ENCODE measurements at regions not wholly inside any gene's neighbourhood (a gene's known extent, or its start where the extent isn't known, plus 50 kb on each side); places are given as distances from the start of the nearest gene placed in this dataset.
"Not testable (repeated sequence)": the region's sequence is repeated elsewhere in the genome, so short reads cannot be mapped to it uniquely, and the experiment has no call there.

DNA sequence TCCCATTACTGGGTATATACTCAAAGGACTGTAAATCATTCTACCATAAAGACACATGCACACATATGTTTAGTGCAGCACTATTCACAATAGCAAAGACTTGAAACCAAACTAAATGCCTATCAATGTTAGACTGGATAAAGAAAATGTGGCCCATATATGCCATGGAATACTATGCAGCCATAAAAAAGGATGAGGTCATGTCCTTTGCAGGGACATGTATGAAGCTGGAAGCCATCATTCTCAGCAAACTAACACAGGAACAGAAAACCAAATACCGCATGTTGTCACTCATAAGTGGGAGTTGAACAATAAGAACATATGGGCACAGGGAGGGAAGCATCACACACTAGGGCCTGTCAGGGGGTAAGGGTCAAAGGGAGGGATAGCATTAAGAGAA, 1172.4 kb upstream of the ADGRB3 start:
- not testable (repeated sequence) for DNase-seq

DNA sequence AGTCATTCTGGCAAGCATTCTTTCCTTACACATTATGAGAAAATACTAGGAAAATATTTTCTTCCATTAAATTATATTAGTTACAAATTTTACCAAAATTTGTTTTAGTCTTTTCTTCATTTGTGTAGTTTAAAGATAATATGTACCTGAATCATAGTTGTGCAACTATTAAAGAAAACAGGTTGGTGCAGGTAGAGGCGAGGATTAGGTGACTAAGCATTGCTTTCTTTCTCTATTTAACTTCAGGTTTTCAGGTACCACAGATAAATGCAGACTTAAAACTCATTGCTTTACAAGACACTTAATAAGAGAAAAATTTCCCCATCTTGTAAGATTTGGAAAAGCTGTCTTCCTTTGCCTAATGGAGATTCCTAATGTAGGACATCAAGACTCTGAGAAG, 1175.5 kb upstream of the ADGRB3 start:
- DNase-seq: no peak

DNA sequence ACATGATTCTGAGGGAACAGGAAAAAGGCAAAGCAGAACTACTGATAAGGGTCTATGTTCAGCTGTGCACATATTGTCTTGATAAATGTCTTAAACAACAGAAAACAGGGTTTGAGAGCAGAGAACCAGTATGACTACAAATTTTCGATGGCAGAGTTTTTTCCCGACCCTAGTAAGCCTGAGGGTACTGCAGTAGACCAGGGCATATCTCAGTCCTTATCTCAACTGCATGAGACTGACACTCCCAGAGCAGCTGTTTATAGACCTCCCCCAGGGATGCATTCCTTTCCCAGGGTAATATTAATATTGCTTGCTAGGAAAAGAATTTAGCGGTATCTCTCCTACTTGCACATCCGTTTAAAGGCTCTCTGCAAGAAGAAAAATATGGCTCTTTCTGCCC, 1176.8 kb upstream of the ADGRB3 start:
- DNase-seq: no peak

DNA sequence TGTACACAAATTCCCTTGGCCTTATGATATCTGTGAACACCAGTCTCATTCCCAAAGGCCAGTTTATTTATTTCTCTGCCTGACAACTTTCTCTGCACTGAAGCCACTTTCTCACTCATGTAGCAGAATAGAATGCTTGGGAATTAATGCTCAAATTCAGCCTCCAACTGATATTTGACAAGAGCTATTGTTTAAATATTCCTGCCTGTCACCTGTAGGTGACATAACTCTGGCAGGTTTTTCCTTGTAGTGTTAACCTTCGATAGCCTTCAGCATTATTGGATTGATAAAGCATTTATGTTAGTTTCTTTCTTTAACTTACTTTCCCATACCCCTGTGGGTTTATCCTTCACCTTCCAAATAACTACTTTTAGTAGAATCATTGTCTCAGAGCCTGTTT, 1183.2 kb upstream of the ADGRB3 start:
- no peak for DNase-seq

DNA sequence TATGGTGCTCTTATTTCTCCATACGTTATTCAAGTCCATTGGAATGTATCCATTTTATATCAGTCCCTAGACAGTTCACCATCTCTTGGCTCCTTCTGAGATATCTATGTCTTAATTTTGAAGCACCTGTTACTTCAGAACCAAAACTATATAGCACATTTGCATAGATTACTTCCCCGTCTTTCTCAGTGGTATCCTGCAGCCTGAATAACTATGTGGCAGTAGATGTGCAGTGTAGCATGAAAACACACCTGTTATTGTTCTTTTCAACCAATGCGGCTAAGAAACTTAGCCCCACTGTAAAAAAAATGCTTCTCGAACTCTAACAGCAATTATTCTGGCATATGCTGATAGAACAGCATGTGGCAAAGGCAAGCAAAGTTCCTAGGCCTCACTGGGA, 1184.4 kb upstream of the ADGRB3 start:
- DNase-seq: peak; percentile 75

DNA sequence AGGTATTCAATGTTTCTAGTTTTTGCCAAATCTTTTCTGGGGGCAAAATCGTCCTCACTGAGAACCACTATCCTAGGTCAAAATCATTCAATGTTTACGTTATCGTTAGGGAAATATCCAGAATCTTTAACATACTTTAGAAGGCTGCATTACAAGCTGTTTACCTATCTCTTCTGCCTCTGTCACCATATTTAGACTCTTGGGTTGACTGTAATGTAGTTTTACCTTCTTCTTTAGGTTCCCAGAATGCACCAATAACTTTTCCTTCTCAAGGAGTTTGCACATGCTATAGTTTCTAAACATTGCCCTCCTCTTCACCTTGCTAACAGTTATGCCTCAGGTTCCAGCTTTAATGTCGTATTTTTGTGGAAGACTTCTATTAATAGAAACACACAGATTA, 1185.5 kb upstream of the ADGRB3 start:
- no peak for DNase-seq

DNA sequence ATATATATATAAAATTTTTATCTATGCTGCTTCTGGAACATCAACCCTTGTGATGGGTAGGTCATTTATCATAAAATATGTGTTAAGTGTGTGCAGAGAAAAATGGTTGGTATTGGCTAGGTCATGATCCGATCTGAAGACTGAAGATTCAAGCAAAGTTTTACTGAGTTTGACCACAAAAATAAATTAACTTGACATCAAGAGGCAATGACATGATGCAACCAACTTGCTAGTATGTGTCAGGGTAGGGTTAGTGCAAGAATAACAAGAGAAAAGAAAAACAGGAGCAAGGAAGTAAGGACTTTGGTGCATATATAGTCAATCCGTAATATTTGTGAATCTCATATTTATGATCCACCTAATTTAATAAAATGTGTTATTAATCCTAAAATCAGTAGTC, 1202.0 kb upstream of the ADGRB3 start:
- no peak for DNase-seq

DNA sequence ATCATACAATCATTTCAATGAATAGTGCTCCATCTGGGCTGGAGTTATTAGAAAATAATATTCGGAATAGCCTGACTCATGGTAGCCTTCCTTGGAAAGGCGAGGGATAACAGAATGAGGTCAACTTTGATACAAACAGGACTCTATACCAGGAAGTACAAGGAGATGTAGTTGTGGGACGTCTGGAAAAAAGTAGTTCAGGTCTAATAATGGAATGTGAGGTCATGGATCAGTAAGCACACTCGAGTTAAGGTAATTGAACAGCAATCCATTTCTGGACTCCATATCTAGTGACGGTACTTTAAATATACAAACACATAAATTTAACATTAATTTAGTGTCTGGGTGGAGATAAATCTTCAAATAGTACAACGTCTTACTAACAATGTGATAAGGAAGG, 1204.0 kb upstream of the ADGRB3 start:
- no peak for DNase-seq

DNA sequence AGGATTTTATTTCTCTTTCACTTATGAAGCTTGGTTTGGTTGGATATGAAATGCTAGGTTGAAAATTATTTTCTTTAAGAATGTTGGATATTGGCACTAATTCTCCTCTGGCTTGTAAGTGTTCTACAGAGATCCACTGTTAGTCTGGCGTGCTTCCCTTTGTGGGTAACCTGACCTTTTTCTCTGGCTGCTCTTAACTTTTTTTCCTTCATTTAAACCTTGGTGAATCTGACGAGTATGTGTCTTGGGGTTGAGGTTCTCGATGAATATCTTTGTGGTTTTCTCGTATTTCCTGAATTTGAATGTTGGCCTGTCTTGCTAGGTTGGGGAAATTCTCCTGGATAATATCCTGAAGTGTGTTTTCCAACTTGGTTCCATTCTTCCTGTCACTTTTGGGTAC, 1208.4 kb upstream of the ADGRB3 start:
- not testable (repeated sequence) for DNase-seq

DNA sequence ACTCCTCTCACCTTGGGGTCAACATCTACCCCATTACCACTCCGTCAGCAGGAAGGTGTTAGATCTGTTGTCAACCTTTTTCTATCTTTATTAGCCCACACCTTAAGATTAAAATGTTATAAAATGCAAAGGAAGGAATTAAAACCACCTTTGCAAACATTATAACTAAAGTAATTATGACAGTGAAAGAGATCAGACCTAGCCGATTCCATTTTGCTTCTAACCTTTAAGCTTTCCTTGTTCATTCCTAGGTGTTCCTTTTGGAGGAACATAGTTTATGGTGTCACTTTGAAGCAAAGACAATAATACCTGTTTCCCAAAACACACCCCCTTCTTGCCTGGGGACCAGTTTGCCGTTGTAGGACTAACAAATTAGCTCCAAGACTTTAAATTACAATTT, 1223.0 kb upstream of the ADGRB3 start:
- no peak for DNase-seq

DNA sequence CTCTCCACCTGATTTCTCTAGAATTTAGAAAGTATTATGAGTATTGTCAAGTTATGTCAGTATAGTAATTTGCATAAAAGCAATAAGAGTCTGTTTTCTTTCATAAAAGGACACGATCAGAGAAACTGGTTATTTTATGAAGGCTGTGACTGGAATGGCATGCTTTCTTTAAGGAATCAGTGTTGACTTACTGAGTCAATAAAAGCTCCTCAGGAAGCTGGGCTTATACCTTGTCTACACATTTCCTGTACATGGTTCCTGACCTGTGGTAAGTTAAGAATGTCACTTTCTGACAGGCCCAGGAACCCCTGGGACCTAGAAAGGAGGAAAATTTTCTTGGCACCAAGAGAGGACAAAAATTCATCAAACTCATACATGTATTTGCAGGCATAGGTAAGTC, 1224.0 kb upstream of the ADGRB3 start:
- no peak for DNase-seq

DNA sequence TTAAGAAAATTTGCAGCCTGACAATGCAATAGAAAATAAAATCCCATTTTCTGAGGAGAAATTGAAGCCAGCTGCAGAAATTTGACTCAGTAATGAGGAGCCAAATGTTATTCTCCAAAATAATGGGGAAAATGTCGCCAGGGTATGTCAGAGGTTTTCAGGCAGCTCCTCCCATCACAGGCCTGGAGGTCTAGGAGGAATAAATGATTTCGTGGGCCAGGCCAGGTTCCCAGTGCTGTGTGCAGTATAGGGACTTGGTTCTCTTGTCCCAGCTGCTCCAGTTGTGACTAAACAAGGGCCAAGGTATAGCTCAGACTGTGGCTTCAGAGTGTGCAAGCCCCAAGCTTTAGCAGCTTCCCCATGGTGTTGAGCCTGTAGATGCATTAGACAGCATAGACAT, 1240.8 kb upstream of the ADGRB3 start:
- DNase-seq: no peak

DNA sequence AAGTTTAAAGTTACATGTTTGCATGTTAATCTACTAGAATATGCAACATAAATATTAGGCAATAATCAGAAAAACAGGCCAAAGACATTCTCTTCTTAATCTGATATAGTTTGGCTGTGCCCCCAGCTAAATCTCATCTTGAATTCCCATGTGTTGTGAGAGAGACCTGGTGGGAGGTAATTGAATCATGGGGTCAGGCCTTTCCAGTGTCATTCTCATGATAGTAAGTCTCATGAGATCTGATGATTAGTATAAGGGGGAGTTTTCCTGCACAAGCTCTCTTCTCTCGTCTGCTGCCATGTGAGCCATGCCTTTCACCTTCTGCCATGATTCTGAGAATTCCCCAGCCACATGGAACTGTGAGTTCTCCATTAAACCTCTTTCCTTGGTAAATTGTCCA, 1241.7 kb upstream of the ADGRB3 start:
- no peak for DNase-seq

DNA sequence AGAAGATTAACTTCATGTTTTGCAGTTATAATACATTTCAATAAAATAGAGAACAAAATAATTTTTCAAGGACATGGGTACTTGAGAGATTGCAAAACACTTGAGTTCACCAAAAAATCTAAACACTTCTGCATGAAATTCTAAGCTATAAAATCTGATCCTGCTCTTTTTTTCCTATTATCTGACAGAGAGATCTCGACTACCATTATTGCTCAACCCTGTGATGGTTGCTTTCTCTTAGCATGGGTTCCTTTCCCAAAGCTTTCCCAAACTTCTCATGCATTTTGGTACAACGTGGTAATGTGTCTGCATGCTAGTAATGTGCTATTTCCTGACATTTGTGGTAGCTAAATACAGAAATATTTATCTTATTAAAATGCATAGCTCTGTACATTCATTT, 1243.1 kb upstream of the ADGRB3 start:
- DNase-seq: no peak

DNA sequence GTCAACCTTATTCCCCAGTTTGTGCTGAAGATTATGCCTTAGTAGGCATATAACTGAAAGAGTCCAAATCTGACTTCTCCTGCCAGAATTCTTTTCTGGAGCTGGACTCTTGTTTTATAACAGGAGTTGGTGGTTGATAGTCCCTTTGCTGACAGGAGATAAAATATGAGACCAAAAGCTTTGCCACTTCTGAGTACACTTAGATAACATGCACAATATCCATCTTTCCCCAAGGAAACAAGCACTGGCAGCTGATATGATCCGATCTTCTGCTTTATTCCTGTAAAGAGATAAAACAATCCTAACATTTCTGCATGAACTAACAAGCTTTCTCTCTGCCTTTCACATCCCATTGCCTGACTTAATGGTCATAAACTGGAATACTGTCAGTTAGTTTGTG, 1265.4 kb upstream of the ADGRB3 start:
- no peak for DNase-seq

DNA sequence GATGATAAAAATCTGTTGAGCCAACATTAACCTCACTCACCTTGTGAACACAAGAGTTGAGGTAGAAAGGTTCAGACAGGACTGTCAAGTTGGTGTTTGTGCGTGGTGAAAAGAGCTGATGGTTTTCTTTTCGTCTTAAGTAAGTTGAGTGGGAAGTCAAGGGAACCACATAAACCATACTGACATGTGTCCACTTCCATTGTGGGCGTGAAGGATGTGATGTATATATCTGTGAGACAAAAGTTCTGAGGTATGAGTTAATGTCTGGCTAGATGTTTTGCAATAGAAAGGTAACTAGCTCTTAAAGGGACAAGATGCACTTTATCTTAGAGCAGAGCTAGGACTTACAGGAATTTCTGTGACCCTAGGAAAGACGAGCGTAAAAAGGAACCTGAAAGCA, 1272.1 kb upstream of the ADGRB3 start:
- no peak for DNase-seq

DNA sequence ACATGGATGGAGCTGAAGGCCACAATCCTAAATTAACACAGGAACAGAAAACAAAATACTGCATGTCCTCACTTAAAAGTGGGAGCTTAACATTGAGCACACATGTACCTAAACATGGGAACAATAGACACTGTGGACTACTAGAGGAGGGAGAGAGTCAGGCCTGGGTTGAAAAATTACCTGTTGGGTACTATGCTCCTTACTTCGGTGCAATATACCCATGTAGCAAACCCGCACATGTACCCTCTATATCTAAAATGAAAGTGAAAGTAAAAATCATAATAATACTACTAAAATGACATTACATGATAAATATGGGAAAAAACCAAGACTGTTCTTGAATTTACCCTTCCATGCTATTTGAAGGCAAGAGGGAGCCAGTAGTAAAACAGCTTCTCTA, 1273.8 kb upstream of the ADGRB3 start:
- no peak for DNase-seq

DNA sequence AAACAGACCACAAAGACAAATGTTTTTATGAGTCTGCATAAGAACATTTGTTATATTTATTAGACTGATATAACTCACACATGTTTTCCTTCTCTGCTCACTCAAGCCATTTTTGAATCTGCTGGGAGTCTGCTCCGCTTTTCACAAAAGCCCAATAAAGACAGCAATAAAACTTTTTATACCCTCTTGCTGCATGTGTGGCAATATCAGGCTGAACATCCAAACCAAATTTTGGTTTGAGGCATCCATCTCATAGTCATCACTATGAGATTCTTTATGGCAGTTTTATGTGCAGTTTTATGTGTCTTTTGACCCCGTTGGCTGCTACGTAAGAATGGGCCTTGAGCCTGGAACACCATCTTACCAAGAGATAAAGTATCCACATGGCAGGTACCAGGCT, 1276.8 kb upstream of the ADGRB3 start:
- no peak for DNase-seq

DNA sequence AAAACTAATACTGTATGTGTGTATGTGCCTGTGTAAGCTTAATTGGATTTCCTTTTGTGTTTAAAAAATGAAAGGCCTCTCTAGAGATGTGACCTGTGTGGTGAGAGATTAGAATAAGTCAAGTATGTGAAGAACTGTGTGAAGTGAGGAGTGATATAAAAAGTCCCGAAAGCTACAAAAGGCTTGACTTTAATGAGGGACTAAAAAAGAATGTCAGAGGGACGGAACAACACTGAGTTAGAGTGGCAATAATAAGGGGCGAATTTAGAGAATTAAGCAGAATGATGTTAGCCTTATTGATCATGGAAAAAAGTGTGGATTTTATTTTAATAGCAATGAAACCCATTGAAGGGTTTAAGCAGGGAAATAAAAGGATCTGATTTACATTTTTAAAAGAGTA, 1281.2 kb upstream of the ADGRB3 start:
- no peak for DNase-seq

DNA sequence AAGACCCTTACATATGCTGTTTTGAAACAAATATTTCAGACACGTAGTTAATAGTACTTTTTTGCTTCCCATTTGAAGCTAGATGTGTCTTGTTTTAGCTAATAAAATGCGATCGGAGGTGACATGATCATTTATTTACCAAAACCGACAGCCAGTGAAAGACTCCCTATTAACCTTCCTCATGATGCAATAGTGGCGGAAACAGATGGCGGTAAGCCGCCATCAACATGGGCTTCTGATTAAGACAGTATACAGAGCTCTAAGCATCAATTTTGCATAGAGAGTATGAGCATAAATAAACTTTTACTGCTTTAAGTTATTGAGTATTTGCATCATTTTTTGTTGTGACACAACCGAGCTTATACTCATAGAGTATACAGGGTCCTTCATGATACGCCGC, 1282.4 kb upstream of the ADGRB3 start:
- DNase-seq: no peak

DNA sequence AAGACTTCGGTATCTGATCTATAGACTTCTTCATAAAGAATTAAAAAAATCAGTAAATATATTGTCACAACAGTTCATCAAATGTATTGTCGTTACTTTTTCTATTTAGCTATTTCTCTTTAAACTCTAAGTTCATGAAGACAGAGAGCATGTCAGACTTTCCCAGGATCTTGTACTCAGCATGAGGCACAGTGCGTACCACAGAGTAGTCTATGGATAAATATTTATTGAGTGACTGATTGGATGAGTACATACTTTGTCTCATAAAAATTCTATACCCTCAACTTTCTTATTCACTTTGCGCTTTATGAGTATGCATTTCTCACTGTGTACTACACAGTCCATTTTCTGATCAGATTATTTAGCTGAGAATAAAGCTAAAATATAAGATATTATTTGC, 1284.4 kb upstream of the ADGRB3 start:
- no peak for DNase-seq

DNA sequence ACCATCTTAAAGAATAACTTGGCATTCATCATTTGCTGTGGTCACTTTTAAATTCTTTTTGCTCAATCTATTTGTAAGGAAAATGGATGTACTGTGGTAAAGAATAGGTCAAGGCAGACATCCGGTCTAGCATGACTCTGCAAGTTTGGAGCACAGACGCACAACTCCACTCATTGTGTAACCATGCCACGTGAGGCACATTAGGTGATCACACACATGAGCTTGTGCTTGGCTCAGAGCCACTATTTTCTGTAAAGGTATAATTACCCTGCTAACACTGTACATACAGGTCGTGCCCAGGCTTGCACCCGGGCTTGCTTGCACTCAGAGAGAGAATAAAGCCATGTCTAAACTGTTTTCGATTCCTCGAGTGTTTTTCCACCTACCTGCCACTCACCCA, 1289.1 kb upstream of the ADGRB3 start:
- no peak for DNase-seq

DNA sequence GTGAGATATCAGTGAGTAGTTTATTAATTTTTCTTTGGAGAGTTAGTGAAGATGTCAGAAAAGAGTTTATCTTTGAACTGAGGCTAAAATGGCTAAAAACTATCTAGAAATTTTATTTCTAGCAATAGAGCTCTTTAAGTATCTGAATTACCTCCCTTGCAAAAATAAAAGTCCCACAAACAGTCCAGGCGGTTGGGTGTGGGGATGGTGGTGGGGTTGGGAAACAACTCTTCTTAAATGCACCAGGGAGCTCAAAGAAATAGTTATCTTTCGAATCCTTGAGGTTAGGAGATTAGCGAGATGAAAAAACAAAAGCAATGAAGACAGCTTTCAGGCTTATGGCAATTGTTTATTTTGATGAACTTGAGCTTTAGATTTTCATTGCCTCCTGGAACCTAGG, 1299.1 kb upstream of the ADGRB3 start:
- DNase-seq: no peak

DNA sequence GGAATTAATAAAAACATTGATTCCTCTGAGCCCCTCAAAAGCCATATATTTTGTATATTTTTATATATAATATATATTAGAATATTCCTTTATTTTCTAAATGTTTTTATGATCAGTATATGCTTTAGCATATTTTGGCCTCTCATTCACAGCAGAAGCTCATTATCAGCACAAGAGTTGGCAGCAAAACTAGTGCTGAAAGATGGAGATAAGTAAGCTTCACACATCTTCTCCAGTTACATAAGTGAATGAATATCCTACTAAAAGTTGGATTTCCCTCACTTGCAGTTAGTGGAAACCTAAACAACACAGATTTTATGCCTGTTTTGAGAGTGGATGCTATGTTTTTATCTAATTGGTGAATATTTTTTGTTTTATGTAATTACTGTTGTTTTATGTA, 1303.8 kb upstream of the ADGRB3 start:
- no peak for DNase-seq

DNA sequence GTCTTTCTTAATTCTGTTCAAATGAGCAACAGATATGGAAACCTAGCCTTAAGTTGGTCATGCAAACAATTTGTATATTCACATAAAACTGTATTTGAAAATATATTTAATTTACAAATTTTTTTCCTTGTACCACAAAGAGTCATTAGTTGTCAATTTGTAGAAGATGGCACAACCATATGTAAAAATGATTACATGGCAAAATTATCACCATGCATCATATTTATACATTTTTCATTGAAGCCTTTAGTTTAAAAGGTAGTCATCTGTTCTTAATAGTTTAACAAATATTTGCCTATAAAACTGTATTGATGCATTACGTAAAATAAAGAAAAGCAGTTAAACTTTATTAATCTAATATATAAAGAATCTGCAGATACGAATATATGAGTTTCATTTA, 1306.8 kb upstream of the ADGRB3 start:
- no peak for DNase-seq

DNA sequence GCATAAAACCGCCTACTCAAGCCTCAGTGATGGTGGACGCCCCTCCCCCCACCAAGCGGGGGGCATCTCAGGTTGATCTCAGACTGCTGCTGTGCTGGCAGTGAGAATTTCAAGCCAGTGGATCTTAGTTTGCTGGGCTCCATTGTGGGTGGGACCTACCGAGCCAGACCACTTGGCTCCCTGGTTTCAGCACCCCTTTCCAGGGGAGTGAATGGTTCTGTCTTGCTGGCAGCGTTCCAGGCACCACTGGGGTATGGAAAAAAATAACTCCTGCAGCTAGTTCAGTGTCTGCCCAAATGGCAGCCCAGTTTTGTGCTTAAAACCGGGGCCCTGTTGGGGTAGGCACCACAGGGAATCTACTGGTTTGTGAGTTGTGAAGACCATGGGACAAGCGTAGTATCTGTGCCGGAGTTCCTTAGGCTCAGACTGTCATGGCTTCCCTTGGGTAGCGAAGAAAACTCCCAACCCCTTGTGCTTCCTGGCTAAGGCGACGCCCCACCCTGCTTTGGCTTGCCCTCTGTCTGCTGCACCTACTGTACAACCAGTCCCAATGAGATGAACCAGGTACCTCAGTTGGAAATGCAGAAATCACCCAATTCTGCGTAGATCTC, 1334.5 kb upstream of the ADGRB3 start:
- no peak for DNase-seq
